Mucosa of descending colon (tissue), 3 donors: ENCODE measurements at regions not wholly inside any gene's neighbourhood (a gene's known extent, or its start where the extent isn't known, plus 50 kb on each side); places are given as distances from the start of the nearest gene placed in this dataset.

Experiments used
- ATAC-seq: fragments of 200-7000 bp; cut with Tn5 transposase; one replicate; pipeline ENCODE4 v1.9.1; 2020; ENCODE audit warnings: mild to moderate bottlenecking, moderate library complexity
- DNase-seq, 3 donors: peaks; one replicate each; pipeline ENCODE4 v3.0.0-alpha.2; 2020
- H3K36me3 ChIP-seq: fragments of 200-600 bp; one replicate; pipeline ENCODE4 v1.8.0; 2021; ENCODE audit warnings: low read depth, mild to moderate bottlenecking
- H3K4me1 ChIP-seq: fragments of 200-600 bp; one replicate; pipeline ENCODE4 v1.8.0; 2021; ENCODE audit warnings: low read depth, mild to moderate bottlenecking
- H3K4me3 ChIP-seq: fragments of 200-600 bp; one replicate; pipeline ENCODE4 v1.8.0; 2021; ENCODE audit warnings: mild to moderate bottlenecking
- H3K9me3 ChIP-seq: fragments of 200-600 bp; one replicate; pipeline ENCODE4 v1.8.0; 2021; ENCODE audit warnings: mild to moderate bottlenecking
- intact Hi-C, 2 donors: fragments of 100-400 bp; cut with DNase I in 1 of 2; cut with micrococcal nuclease in 1 of 2; formaldehyde crosslinking; loops; one replicate each; pipeline versions ENCODE4 v1.11.0 to v1.11.1; 2022; cut with DNase I, micrococcal nuclease
- TF ChIP-seq, protein P1 (sequence below): fragments of 200-600 bp; IDR thresholded peaks from one replicate; pipeline ENCODE4 v1.8.0; 2022; ENCODE audit warnings: antibody characterized with exemption, mild to moderate bottlenecking
- donor health status: DM: no; HTN: no; CAD: no; lungs with moderate emphysema.
- donor health status: DM: no; HTN: no; CAD: no.
- donor health status: DM: no; HTN: yes; CAD: no.

DNA sequence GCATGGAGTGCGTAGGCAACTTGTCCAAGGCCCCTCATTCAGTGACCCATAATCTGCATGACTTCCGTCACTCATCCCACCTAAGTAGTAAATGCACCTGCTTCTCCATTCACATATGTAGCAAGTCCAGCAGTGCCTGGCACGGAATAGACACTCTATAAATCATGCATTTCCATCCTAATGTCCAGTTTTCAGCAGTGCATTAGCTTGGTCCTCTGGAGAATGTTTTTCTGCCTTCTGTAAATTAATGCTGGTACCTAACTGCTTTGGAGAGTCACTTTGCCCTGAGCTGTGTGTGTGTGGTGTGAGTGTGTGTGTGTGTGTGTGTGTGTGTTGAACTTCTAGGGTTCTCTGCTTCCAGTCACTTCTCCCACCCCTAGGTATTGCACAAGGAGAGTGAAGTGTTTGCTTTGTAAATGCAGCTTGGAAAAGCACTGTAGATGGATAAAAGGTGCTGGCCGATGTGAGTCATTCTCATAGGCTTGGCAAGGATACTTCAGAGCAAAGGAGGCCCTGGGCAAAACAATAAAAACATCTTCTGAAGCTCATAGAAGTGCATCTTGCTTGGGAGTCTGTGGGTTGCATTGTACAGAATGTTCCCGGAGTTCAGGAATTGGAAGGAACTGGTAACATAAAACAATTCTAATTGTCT, 181.8 kb downstream of the KATNAL1 start:
- intact Hi-C loops: no loop called here
- peak; percentile 67 for ATAC-seq
- no peaks in the 10 kb centered on the region for H3K4me1 ChIP-seq
- H3K4me3 ChIP-seq: no peak overlapping the region
- no peak for DNase-seq
- TF ChIP-seq, protein P1, sequence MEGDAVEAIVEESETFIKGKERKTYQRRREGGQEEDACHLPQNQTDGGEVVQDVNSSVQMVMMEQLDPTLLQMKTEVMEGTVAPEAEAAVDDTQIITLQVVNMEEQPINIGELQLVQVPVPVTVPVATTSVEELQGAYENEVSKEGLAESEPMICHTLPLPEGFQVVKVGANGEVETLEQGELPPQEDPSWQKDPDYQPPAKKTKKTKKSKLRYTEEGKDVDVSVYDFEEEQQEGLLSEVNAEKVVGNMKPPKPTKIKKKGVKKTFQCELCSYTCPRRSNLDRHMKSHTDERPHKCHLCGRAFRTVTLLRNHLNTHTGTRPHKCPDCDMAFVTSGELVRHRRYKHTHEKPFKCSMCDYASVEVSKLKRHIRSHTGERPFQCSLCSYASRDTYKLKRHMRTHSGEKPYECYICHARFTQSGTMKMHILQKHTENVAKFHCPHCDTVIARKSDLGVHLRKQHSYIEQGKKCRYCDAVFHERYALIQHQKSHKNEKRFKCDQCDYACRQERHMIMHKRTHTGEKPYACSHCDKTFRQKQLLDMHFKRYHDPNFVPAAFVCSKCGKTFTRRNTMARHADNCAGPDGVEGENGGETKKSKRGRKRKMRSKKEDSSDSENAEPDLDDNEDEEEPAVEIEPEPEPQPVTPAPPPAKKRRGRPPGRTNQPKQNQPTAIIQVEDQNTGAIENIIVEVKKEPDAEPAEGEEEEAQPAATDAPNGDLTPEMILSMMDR: no peak
- H3K9me3 ChIP-seq: no peaks in the 10 kb centered on the region
- H3K36me3 ChIP-seq: no peaks in the 10 kb centered on the region

DNA sequence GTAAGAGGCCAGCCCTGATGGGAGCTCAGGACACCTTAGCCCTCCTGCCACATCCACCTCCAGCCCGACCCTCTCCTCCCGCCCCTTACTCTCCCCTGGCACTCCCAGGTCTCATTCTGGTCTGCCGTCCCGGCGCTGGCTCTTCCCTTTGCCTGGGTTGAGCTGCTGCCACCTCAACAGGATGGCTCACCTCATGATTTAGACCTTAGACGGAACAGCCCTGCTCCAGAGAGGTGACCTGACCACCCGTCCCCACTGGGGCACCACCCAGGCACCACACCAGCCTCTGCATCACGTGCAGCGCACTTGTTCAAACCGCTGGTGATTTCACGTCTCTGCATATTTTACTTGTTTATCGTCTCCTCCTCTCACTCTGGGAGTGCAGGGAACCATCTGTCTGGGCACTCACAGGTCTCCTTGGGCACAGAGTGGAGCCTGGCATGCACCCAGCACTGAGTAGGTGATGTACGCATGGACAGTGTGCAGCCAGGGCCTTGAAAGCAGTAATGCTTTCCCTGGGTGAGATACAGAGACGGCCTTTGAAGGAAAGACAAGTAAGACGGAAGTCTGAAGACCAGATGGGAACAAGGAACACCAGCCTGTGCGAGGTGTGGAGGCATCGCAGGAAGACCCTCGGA, 183.1 kb downstream of the KATNAL1 start:
- Histone ChIP-seq H3K4me3 (no peak overlapping the region), H3K36me3 (no peaks in the 10 kb centered on the region), H3K4me1 (no peaks in the 10 kb centered on the region), H3K9me3 (no peaks in the 10 kb centered on the region)
- no peak for ATAC-seq
- TF ChIP-seq, protein P1: no peak
- DNase-seq: no peak
- intact Hi-C loops: no loop called here

DNA sequence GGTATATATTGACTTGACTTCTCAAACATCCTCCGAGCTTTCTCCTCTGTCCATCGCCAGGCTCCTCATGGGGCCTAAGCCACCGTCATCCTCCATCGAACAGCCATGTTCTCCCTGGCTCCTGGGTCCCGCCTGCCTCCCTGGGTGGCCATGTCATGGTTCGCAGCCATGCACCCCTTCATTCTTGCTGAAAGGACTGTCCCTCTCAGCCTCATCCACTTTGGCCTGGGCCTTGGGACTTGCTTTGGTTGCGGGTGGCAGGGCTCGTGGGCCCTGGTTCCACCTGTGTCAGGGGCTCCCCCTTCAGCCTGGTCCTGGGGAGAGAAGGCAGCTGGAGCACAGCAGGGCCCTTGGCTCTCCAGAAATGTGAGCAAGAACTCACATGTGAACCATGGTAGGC, 183.8 kb downstream of the KATNAL1 start:
- H3K9me3 ChIP-seq: no peaks in the 10 kb centered on the region
- intact Hi-C loops: no loop called here
- TF ChIP-seq, protein P1: no peak
- no peak overlapping the region for H3K4me3 ChIP-seq
- no peaks in the 10 kb centered on the region for H3K36me3 ChIP-seq
- no peaks in the 10 kb centered on the region for H3K4me1 ChIP-seq
- no peak for ATAC-seq
- no peak for DNase-seq

DNA sequence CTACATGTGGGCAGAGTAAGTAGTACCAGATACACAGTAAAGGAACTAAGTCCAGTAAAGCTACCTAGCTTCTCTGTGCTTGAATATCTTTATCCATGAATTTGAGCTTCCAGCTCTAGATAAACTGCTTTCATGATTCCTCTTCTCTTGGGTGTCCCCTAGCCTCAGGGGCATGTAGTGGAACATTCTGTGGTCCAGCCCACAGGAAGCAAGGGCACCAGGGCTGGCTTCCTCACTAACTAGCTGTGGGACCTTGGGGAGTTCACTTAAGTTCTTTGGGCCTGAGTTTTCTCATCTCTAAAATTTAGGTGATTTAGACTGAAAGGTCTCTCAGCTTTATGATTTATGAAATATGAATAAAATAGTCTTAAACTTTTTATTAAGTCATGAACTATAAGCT, 185.7 kb downstream of the KATNAL1 start:
- TF ChIP-seq, protein P1: no peak
- Histone ChIP-seq H3K4me3 (no peak overlapping the region), H3K4me1 (no peaks in the 10 kb centered on the region), H3K36me3 (no peaks in the 10 kb centered on the region), H3K9me3 (no peaks in the 10 kb centered on the region)
- DNase-seq: no peak
- no peak for ATAC-seq
- intact Hi-C loops: no loop called here

GRCh38 chr13:30121244-30121643, 186.1 kb downstream of the KATNAL1 start:
- no peaks in the 10 kb centered on the region for H3K9me3 ChIP-seq
- TF ChIP-seq, protein P1: no peak
- H3K4me3 ChIP-seq: no peak overlapping the region
- no peak for DNase-seq
- no peak for ATAC-seq
- no peaks in the 10 kb centered on the region for H3K4me1 ChIP-seq
- H3K36me3 ChIP-seq: no peaks in the 10 kb centered on the region
- intact Hi-C loops: no loop called here
